ENCODE measurements at regions not wholly inside any gene's neighbourhood (a gene's known extent, or its start where the extent isn't known, plus 50 kb on each side); places are given as distances from the start of the nearest gene placed in this dataset.

- no peak for DNase-seq
Measured at GRCh38 chr5:137567226-137567625, 68.1 kb upstream of the SPOCK1 start.

GRCh38 chr5:137566780-137567179 lies 67.7 kb upstream of the SPOCK1 start:
- no peak for DNase-seq

GRCh38 chr5:137566118-137566541 lies 67.0 kb upstream of the SPOCK1 start:
- DNase-seq: no peak

DNA sequence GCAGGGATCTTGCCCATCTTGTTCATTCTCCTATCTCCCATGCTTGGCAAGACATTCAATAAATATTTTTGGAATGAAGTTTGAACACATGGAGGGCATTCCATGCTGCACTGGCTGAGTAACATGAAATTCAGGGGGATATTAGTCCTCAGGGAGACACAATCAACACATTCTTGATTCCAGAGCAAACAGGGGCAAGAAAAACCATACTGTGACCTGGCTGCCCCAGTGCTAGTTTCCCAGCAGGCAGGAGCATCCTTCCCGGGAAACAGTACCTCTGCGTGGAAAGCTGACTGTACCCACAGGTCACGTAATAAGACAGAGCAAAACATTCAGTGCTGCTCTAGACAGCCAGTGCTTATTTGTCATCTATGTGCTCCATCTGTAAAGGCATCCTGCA lies 66.3 kb upstream of the SPOCK1 start:
- peak; percentile 35 for DNase-seq

- no peak for DNase-seq
Measured at GRCh38 chr5:137564398-137564961, 65.4 kb upstream of the SPOCK1 start.

- DNase-seq: peak; percentile 44
Measured at GRCh38 chr5:137563646-137564397, 64.7 kb upstream of the SPOCK1 start.

GRCh38 chr5:137563301-137563645 lies 64.1 kb upstream of the SPOCK1 start:
- DNase-seq: no peak

DNA sequence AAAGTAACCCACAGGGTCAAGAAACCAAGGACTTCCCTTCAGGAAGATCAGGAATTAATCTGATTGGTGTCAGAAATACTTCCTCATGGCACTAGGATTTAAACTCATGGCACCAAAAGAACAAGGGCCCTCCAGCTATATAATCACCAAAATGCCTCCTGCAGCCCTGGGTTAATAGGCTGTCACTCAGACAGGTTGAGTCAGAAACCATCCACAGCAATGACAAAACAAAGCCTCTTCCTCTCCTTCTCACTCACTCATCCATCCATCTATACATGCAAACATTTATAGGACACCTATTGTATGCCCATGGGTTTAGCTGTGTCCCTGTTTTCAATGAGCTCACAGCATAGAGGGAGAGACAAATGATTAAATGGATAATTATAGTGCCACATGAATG lies 62.5 kb upstream of the SPOCK1 start:
- DNase-seq: no peak

DNA sequence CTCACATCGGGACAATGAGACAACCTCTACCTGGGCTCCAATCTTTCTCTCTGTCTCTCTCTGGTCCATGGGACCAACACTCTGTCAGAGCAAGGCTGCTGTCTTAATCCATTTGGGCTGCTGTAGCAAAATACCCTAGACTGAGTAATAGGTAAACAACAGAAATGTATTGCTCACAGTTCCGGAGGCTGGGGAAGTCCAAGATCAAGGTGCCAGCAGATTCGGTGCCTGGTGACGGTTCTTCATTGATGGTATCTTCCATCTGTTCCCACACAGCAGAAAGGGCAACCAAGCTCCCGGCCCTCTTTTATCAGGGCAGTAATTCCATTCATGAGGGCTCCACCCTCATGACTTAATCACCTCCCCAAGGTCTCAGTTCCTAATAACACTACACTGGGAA lies 61.3 kb upstream of the SPOCK1 start:
- DNase-seq: peak; percentile 37
